SU-DHL-6 (cell line): ENCODE measurements at regions not wholly inside any gene's neighbourhood (a gene's known extent, or its start where the extent isn't known, plus 50 kb on each side); places are given as distances from the start of the nearest gene placed in this dataset.

Experiments used
- H2AFZ ChIP-seq: fragments of 200-600 bp; sonication (generic); 2 replicates; pipeline ENCODE4 v1.6.1; 2014; ENCODE audit warnings: low read depth, mild to moderate bottlenecking, moderate library complexity, mixed read lengths, antibody characterized with exemption, low read length; ENCODE audit not compliant: severe bottlenecking
- H3F3A ChIP-seq: fragments of 200-600 bp; shearing (Covaris generic); 2 replicates; pipeline ENCODE4 v1.6.0; 2016; ENCODE audit warnings: antibody characterized with exemption, mild to moderate bottlenecking; ENCODE audit not compliant: insufficient read depth
- H3K27ac ChIP-seq: fragments of 200-600 bp; sonication (generic); 2 replicates; pipeline ENCODE4 v1.5.1; 2016; ENCODE audit warnings: low read depth, mild to moderate bottlenecking, low read length, moderate library complexity, mixed read lengths
- H3K27me3 ChIP-seq: fragments of 200-600 bp; sonication (generic), shearing (Covaris generic); 2 replicates; pipeline ENCODE4 v1.6.0; 2014; ENCODE audit warnings: mild to moderate bottlenecking, low read length
- H3K36me3 ChIP-seq: fragments of 200-600 bp; sonication (generic); 2 replicates; pipeline ENCODE4 v1.6.1; 2014; ENCODE audit warnings: mild to moderate bottlenecking, low read length, mixed read lengths
- H3K4me2 ChIP-seq: fragments of 300-600, 200-600 bp; shearing (Covaris generic), sonication (generic); 2 replicates; pipeline ENCODE4 v1.6.0; 2014; ENCODE audit warnings: low read length, low read depth, mild to moderate bottlenecking; ENCODE audit not compliant: poor library complexity, severe bottlenecking
- H3K4me3 ChIP-seq: fragments of 200-600 bp; sonication (generic); 2 replicates; pipeline ENCODE4 v1.5.1; 2014; ENCODE audit warnings: antibody characterized with exemption, low read length, mild to moderate bottlenecking, mixed read lengths; ENCODE audit not compliant: insufficient read depth, poor library complexity, severe bottlenecking
- H3K79me2 ChIP-seq: fragments of 200-600 bp; sonication (generic); 2 replicates; pipeline ENCODE4 v1.6.1; 2014; ENCODE audit warnings: mild to moderate bottlenecking, low read length, moderate library complexity; ENCODE audit not compliant: insufficient read depth
- H3K9ac ChIP-seq: fragments of 200-600 bp; sonication (generic); 2 replicates; pipeline ENCODE4 v1.7.0; 2014; ENCODE audit warnings: mild to moderate bottlenecking, low read length
- H3K9me2 ChIP-seq: fragments of 200-600 bp; sonication (generic); replicated peaks from 2 replicates; pipeline ENCODE4 v1.6.1; 2014; ENCODE audit warnings: low read length; ENCODE audit not compliant: insufficient read depth
- H3K9me3 ChIP-seq: fragments of 200-600 bp; sonication (generic); 2 replicates; pipeline ENCODE4 v1.6.1; 2014; ENCODE audit warnings: low read length, mixed read lengths; ENCODE audit not compliant: insufficient read depth
- H4K20me1 ChIP-seq: fragments of 200-600 bp; sonication (generic); 2 replicates; pipeline ENCODE4 v1.6.1; 2014; ENCODE audit warnings: low read depth, mild to moderate bottlenecking, antibody characterized with exemption, low read length, moderate library complexity, mixed read lengths
- CTCF ChIP-seq: fragments of 200-600 bp; sonication (generic); IDR thresholded peaks from one replicate; pipeline ENCODE4 v1.5.1; 2017; ENCODE audit warnings: antibody characterized with exemption, mild to moderate bottlenecking, low read length, moderate library complexity; ENCODE audit not compliant: insufficient read depth, poor library complexity, severe bottlenecking
- EZH2phosphoT487 ChIP-seq: fragments of 200-600 bp; sonication (generic), shearing (Covaris generic); conservative IDR thresholded peaks from 2 replicates; pipeline ENCODE4 v1.6.1; 2018; ENCODE audit warnings: mild to moderate bottlenecking, antibody characterized with exemption, low read length, moderate library complexity, mixed read lengths

- Histone ChIP-seq H3K36me3 (no peaks in the 10 kb centered on the region), H3K4me3 (no peak overlapping the region), H2AFZ (no peak overlapping the region), H3K9ac (no peak overlapping the region), H3K4me2 (no peak overlapping the region), H4K20me1 (no peaks in the 10 kb centered on the region), H3K9me3 (no peaks in the 10 kb centered on the region), H3K27ac (no peak overlapping the region), H3K79me2 (no peaks in the 10 kb centered on the region), H3F3A (no peaks in the 10 kb centered on the region), H3K27me3 (no peaks in the 10 kb centered on the region), H3K9me2 (no peaks in the 10 kb centered on the region)
- TF ChIP-seq CTCF, result no peak
Observed at GRCh38 chr10:36332926-36333325, 690.8 kb upstream of the FZD8 start.

GRCh38 chr10:36331121-36331520 lies 689.0 kb upstream of the FZD8 start:
- no peaks in the 10 kb centered on the region for H3K79me2 ChIP-seq
- no peak overlapping the region for H3K27ac ChIP-seq
- no peak overlapping the region for H3K4me2 ChIP-seq
- no peaks in the 10 kb centered on the region for H3K9me3 ChIP-seq
- TF ChIP-seq CTCF (no peak), EZH2phosphoT487 (no peak)
- H3K9me2 ChIP-seq, result no peaks in the 10 kb centered on the region; the same call in 1 of the 2 replicates
- no peaks in the 10 kb centered on the region for H3F3A ChIP-seq
- H3K27me3 ChIP-seq, result no peaks in the 10 kb centered on the region
- no peaks in the 10 kb centered on the region for H3K36me3 ChIP-seq
- no peaks in the 10 kb centered on the region for H4K20me1 ChIP-seq
- H3K4me3 ChIP-seq, result no peak overlapping the region
- H2AFZ ChIP-seq, result no peak overlapping the region
- no peak overlapping the region for H3K9ac ChIP-seq

GRCh38 chr10:36325815-36326214 lies 683.7 kb upstream of the FZD8 start:
- Histone ChIP-seq H2AFZ (no peak overlapping the region), H3K27ac (no peak overlapping the region), H3K79me2 (no peaks in the 10 kb centered on the region), H3K9me3 (no peaks in the 10 kb centered on the region), H3K4me2 (no peak overlapping the region), H3K9ac (no peak overlapping the region), H3F3A (no peaks in the 10 kb centered on the region), H3K36me3 (no peaks in the 10 kb centered on the region), H4K20me1 (no peaks in the 10 kb centered on the region), H3K9me2 (no peaks in the 10 kb centered on the region; the same call in 1 of the 2 replicates), H3K4me3 (no peak overlapping the region), H3K27me3 (no peaks in the 10 kb centered on the region)
- no peak for TF ChIP-seq CTCF
- no peak for TF ChIP-seq EZH2phosphoT487

- H3K9me3 ChIP-seq, result no peaks in the 10 kb centered on the region
- no peaks in the 10 kb centered on the region for H3F3A ChIP-seq
- no peak overlapping the region for H3K4me3 ChIP-seq
- no peak overlapping the region for H3K9ac ChIP-seq
- H3K36me3 ChIP-seq, result no peaks in the 10 kb centered on the region
- H4K20me1 ChIP-seq, result no peaks in the 10 kb centered on the region
- no peak overlapping the region for H3K4me2 ChIP-seq
- H3K27ac ChIP-seq, result no peak overlapping the region
- no peak overlapping the region for H2AFZ ChIP-seq
- H3K27me3 ChIP-seq, result no peaks in the 10 kb centered on the region
- no peak for TF ChIP-seq EZH2phosphoT487
- no peak for TF ChIP-seq CTCF
- H3K79me2 ChIP-seq, result no peaks in the 10 kb centered on the region
- H3K9me2 ChIP-seq, result no peaks in the 10 kb centered on the region; the same call in 1 of the 2 replicates
Observed at GRCh38 chr10:36324831-36325230, 682.7 kb upstream of the FZD8 start.
